GM12878 (cell line): ENCODE measurements at regions not wholly inside any gene's neighbourhood (a gene's known extent, or its start where the extent isn't known, plus 50 kb on each side); places are given as distances from the start of the nearest gene placed in this dataset.

ENCODE experiments used
- MXI1 ChIP-seq: fragments of 150-350 bp; IDR thresholded peaks from 2 replicates; pipeline ENCODE4 v1.6.1; 2011; ENCODE audit warnings: low read depth, mild to moderate bottlenecking, inconsistent platforms, low read length, improper control_type of control experiment
- NRF1 ChIP-seq: conservative IDR thresholded peaks from 2 replicates; pipeline ENCODE4 v1.6.1; 2011; ENCODE audit warnings: mild to moderate bottlenecking, low read depth, low read length, improper control_type of control experiment
- POLR2A ChIP-seq: IDR thresholded peaks from 2 replicates; pipeline ENCODE4 v1.6.1; 2011; ENCODE audit warnings: low read depth, mild to moderate bottlenecking, low read length
- POLR2AphosphoS5 ChIP-seq: IDR thresholded peaks from 2 replicates; pipeline ENCODE4 v1.6.1; 2011; ENCODE audit warnings: mild to moderate bottlenecking, low read length, inconsistent platforms
- RCOR1 ChIP-seq: conservative IDR thresholded peaks from 2 replicates; pipeline ENCODE4 v1.6.1; 2012; ENCODE audit warnings: low read depth, low read length, improper control_type of control experiment
- ZNF687 ChIP-seq: fragments of 450-650 bp; IDR thresholded peaks from 2 replicates; pipeline ENCODE4 v1.6.1; 2017; ENCODE audit warnings: mild to moderate bottlenecking, moderate library complexity
- TF ChIP-seq, protein P1 (sequence below): IDR thresholded peaks from 2 replicates; pipeline ENCODE4 v1.6.1; 2011; ENCODE audit warnings: mild to moderate bottlenecking, low read depth, low read length, moderate library complexity; ENCODE audit not compliant: insufficient replicate concordance

DNA sequence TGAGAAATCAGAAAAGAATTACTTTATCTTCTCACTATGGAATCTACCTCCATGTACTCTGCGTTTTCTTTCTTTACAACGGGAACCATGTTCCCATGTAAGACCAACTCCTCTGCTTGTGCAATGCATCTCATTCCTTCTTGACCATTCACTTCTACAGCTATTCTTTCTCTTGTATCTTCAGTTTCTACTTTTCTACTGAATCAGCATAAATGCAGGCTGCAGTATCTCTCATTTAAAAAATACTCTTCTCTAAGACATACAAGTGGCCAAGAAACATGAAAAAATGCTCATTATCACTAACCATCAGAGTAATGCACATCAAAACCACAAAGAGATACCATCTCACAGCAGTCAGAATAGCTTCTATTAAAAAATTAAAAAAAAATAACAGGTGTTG is 74.1 kb upstream of the NANOGP8 start:
- TF ChIP-seq POLR2A (no peak), POLR2AphosphoS5 (no peak), ZNF687 (no peak), NRF1 (no peak), MXI1 (no peak), RCOR1 (no peak)
- TF ChIP-seq, protein P1, sequence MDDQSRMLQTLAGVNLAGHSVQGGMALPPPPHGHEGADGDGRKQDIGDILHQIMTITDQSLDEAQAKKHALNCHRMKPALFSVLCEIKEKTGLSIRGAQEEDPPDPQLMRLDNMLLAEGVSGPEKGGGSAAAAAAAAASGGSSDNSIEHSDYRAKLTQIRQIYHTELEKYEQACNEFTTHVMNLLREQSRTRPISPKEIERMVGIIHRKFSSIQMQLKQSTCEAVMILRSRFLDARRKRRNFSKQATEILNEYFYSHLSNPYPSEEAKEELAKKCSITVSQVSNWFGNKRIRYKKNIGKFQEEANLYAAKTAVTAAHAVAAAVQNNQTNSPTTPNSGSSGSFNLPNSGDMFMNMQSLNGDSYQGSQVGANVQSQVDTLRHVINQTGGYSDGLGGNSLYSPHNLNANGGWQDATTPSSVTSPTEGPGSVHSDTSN: no peak
